ENCODE measurements at regions not wholly inside any gene's neighbourhood (a gene's known extent, or its start where the extent isn't known, plus 50 kb on each side); places are given as distances from the start of the nearest gene placed in this dataset.

DNA sequence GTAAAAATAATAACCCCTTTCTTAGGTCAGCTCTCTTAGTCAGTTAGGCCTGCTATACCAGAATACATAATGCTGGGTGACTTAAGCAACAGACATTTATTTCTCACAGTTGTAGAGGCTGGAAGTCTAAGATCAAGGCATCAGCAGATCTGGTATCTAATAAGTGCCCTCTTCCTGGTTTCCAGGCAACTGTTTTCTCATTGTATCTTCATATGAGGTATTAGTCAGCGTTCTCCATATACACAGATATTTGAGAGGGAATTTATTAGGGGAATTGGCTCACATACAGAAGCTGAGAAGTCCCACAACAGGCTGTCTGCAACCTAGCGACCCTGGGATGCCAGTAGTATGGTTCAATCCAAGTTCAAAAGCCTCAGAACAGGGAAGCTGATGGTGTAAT, 896.0 kb downstream of the GALC start:
- H3K4me2 ChIP-seq (ENCODE audit: control insufficient read depth, insufficient read depth) = no peak overlapping the region

More for the DNA sequence above, 896.0 kb downstream of the GALC start:
- intact Hi-C loops (cut with micrococcal nuclease; ENCODE audit: unreplicated experiment) (no loop called here), in situ Hi-C loops (cut with MboI) (no loop called here)
- Histone ChIP-seq H3K4me3 (no peak overlapping the region), H2AFZ (ENCODE audit: control insufficient read depth, low read depth, low read length) (no peak overlapping the region), H3K27me3 (replicated peaks in 1 of 2; ENCODE audit: control insufficient read depth in 2 of 2, insufficient read depth in 2 of 2, low read length in 1 of 2) (no peaks in the 10 kb centered on the region), H3K27ac (ENCODE audit: control insufficient read depth, insufficient read depth) (no peak overlapping the region), H3K36me3 (ENCODE audit: control insufficient read depth in 2 of 2, insufficient read depth in 2 of 2, low read length in 1 of 2) (no peaks in the 10 kb centered on the region), H3K9ac (ENCODE audit: control insufficient read depth, insufficient read depth, low read length) (no peak overlapping the region), H4K20me1 (ENCODE audit: control insufficient read depth, insufficient read depth) (no peaks in the 10 kb centered on the region), H3K4me1 (ENCODE audit: control insufficient read depth, insufficient read depth, low read length) (no peaks in the 10 kb centered on the region), H3K79me2 (ENCODE audit: control insufficient read depth, insufficient read depth, low read length) (no peaks in the 10 kb centered on the region), H3K9me3 (replicated peaks; ENCODE audit: control insufficient read depth, insufficient read depth, low read length) (no peaks in the 10 kb centered on the region)
- no TSS peak for BruUV-seq (replicated peaks)
- ChIA-PET SMC1A (ENCODE audit: uncharacterized antibody, unreplicated experiment) (interaction anchor here (1.2 kb wide), 1 partner anchor 26 kb away, joined by 3 read pairs; no protein-coding TSS in a partner anchor), CTCF (no interaction called here), POLR2A (no interaction called here), RAD21 (ENCODE audit: unreplicated experiment) (no interaction called here)
- FAIRE-seq = no peak
- no peak for DNase-seq (ENCODE audit: low read depth, low spot score)
- no peak for TF ChIP-seq TARDBP (IDR thresholded peaks at IDR 0.05; ENCODE audit: borderline replicate concordance)
- TF ChIP-seq, protein P1, sequence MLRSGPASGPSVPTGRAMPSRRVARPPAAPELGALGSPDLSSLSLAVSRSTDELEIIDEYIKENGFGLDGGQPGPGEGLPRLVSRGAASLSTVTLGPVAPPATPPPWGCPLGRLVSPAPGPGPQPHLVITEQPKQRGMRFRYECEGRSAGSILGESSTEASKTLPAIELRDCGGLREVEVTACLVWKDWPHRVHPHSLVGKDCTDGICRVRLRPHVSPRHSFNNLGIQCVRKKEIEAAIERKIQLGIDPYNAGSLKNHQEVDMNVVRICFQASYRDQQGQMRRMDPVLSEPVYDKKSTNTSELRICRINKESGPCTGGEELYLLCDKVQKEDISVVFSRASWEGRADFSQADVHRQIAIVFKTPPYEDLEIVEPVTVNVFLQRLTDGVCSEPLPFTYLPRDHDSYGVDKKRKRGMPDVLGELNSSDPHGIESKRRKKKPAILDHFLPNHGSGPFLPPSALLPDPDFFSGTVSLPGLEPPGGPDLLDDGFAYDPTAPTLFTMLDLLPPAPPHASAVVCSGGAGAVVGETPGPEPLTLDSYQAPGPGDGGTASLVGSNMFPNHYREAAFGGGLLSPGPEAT (IDR thresholded peaks at IDR 0.05; ENCODE audit: low read depth) = no peak
- no peak for TF ChIP-seq NR2C1 (IDR thresholded peaks at IDR 0.05)
- TF ChIP-seq HCFC1 (IDR thresholded peaks at IDR 0.05; ENCODE audit: low read length) = no peak
- TF ChIP-seq, protein P2, sequence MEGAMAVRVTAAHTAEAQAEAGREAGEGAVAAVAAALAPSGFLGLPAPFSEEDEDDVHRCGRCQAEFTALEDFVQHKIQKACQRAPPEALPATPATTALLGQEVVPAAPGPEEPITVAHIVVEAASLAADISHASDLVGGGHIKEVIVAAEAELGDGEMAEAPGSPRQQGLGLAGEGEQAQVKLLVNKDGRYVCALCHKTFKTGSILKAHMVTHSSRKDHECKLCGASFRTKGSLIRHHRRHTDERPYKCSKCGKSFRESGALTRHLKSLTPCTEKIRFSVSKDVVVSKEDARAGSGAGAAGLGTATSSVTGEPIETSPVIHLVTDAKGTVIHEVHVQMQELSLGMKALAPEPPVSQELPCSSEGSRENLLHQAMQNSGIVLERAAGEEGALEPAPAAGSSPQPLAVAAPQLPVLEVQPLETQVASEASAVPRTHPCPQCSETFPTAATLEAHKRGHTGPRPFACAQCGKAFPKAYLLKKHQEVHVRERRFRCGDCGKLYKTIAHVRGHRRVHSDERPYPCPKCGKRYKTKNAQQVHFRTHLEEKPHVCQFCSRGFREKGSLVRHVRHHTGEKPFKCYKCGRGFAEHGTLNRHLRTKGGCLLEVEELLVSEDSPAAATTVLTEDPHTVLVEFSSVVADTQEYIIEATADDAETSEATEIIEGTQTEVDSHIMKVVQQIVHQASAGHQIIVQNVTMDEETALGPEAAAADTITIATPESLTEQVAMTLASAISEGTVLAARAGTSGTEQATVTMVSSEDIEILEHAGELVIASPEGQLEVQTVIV (IDR thresholded peaks at IDR 0.05; ENCODE audit: borderline replicate concordance, partially characterized antibody) = no peak
- no peak for TF ChIP-seq NBN (IDR thresholded peaks at IDR 0.05)
- no peak for TF ChIP-seq IKZF1 (conservative IDR thresholded peaks at IDR 0.05)
- TF ChIP-seq TAF1 (IDR thresholded peaks at IDR 0.05; ENCODE audit: borderline replicate concordance, low read depth, low read length) = no peak
- TF ChIP-seq, protein P3, sequence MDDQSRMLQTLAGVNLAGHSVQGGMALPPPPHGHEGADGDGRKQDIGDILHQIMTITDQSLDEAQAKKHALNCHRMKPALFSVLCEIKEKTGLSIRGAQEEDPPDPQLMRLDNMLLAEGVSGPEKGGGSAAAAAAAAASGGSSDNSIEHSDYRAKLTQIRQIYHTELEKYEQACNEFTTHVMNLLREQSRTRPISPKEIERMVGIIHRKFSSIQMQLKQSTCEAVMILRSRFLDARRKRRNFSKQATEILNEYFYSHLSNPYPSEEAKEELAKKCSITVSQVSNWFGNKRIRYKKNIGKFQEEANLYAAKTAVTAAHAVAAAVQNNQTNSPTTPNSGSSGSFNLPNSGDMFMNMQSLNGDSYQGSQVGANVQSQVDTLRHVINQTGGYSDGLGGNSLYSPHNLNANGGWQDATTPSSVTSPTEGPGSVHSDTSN (IDR thresholded peaks at IDR 0.05; ENCODE audit: insufficient replicate concordance, low read depth, low read length) = no peak
- no peak for ATAC-seq
- 0% methylated on average over 2 of the region's 2 CpGs for WGBS (ENCODE audit: insufficient coverage, insufficient replicate concordance, low lambda C conversion rate, missing lambda C conversion rate)
